Astrocyte of the cerebellum (primary cell): ENCODE measurements at regions not wholly inside any gene's neighbourhood (a gene's known extent, or its start where the extent isn't known, plus 50 kb on each side); places are given as distances from the start of the nearest gene placed in this dataset.
"Not testable (repeated sequence)": the region's sequence is repeated elsewhere in the genome, so short reads cannot be mapped to it uniquely, and the experiment has no call there.

Source experiments
- DNase-seq: peaks from one replicate; pipeline ENCODE4 v3.0.0-alpha.2; 2011; ENCODE audit warnings: low read depth
- H3K4me3 ChIP-seq: 2 replicates; pipeline ENCODE4 v1.5.1; 2011; ENCODE audit warnings: mild to moderate bottlenecking, low read depth, low read length, moderate library complexity
- in situ Hi-C: cut with HindIII; loops from 2 replicates; pipeline ENCODE4 v1.10.0; 2017; ENCODE audit warnings: low sequenced_read_pairs
- TF ChIP-seq, protein P1 (sequence below): IDR thresholded peaks from 2 replicates; pipeline ENCODE4 v1.5.1; 2012; ENCODE audit warnings: low read length, low read depth, moderate library complexity, mild to moderate bottlenecking; ENCODE audit errors: missing control alignments

GRCh38 chr6:115544765-115545671 is 515.7 kb downstream of the FRK start:
- in situ Hi-C loops = no loop called here
- TF ChIP-seq, protein P1, sequence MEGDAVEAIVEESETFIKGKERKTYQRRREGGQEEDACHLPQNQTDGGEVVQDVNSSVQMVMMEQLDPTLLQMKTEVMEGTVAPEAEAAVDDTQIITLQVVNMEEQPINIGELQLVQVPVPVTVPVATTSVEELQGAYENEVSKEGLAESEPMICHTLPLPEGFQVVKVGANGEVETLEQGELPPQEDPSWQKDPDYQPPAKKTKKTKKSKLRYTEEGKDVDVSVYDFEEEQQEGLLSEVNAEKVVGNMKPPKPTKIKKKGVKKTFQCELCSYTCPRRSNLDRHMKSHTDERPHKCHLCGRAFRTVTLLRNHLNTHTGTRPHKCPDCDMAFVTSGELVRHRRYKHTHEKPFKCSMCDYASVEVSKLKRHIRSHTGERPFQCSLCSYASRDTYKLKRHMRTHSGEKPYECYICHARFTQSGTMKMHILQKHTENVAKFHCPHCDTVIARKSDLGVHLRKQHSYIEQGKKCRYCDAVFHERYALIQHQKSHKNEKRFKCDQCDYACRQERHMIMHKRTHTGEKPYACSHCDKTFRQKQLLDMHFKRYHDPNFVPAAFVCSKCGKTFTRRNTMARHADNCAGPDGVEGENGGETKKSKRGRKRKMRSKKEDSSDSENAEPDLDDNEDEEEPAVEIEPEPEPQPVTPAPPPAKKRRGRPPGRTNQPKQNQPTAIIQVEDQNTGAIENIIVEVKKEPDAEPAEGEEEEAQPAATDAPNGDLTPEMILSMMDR = no peak
- no peak overlapping the region for H3K4me3 ChIP-seq
- DNase-seq = no peak

GRCh38 chr6:115540077-115540869 is 520.4 kb downstream of the FRK start:
- in situ Hi-C loops = no loop called here
- DNase-seq = no peak
- TF ChIP-seq, protein P1 = no peak
- no peak overlapping the region for H3K4me3 ChIP-seq

DNA sequence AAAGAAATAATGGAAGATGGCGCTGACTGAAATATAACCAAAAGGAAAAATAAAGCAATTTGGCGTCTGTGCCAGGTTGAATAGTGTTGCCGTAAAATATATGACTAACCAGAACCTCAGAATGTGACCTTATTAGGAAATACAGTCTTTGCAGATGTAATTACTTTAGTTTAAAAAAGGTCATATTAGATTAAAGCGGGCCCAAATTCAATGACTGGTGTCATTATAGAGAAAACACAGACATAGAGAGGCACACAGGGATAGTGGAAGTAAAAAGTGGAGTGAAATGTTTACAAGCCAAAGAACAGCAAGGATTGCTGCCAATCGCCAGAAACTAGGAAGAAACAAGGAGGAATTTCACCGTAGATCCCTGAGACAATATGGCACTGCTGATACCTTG is 521.2 kb downstream of the FRK start:
- TF ChIP-seq, protein P1 = no peak
- in situ Hi-C loops = no loop called here
- H3K4me3 ChIP-seq = no peak overlapping the region
- DNase-seq = no peak

GRCh38 chr6:115524821-115525220 is 535.9 kb downstream of the FRK start:
- TF ChIP-seq, protein P1 = no peak
- in situ Hi-C loops = no loop called here

DNA sequence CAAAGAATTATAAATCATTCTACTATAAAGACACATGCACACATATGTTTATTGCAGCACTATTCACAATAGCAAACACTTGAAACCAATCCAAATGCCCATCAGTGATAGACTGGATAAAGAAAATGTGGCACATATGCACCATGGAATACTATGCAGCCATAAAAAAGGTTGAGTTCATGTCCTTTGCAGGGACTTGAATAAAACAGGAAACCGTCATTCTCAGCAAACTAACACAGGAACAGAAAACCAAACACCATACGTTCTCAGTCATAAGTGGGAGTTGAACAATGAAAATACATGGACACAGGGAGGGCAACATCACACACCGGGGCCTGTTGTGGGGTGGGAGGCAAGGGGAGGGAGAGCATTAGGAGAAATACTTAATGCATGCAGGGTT is 538.9 kb downstream of the FRK start:
- in situ Hi-C loops, H3K4me3 ChIP-seq, DNase-seq: not testable (repeated sequence)

More at GRCh38 chr6:115524821-115525220, 535.9 kb downstream of the FRK start:
- H3K4me3 ChIP-seq = no peak overlapping the region
- no peak for DNase-seq

GRCh38 chr6:115514656-115515055 is 546.0 kb downstream of the FRK start:
- no peak overlapping the region for H3K4me3 ChIP-seq
- DNase-seq = no peak
- TF ChIP-seq, protein P1 = no peak
- in situ Hi-C loops = no loop called here
